ENCODE measurements at regions not wholly inside any gene's neighbourhood (a gene's known extent, or its start where the extent isn't known, plus 50 kb on each side); places are given as distances from the start of the nearest gene placed in this dataset.

DNA sequence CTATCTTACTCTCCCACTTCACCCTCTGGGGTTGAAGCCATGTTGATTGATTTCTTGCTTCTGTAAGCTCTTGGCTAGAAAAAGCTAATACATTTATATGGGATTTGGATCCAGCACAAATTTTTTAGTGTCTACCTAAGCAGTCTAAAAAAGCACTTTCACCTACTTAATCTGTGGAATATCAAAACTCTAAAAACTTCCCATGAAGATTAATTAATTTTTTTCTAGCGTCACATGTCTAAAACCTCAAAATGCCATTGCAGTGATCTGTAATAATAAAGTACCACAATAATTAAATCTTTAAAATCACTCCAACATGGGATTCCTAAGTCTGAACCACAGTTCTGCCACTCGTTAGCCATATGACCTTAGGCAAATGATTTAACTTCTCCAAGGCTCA is 180.1 kb downstream of the EN1 start:
- POLR2A ChIA-PET = no interaction called here
- ATAC-seq (no peak), DNase-seq (ENCODE audit: low spot score) (no peak)
- Mint-ChIP-seq H3K4me3 (no peak overlapping the region), H3K4me1 (peaks cover 2% of the 10 kb centered on the region; the same call in 1 of the 2 replicates), H3K27ac (no peak overlapping the region), H3K36me3 (no peaks in the 10 kb centered on the region), H3K9me3 (no peaks in the 10 kb centered on the region), H3K27me3 (ENCODE audit: low read depth) (no peaks in the 10 kb centered on the region; the same call in 1 of the 2 replicates)
- TF ChIP-seq EMX1 (CRISPR knock-in tag; IDR thresholded peaks at IDR 0.05) = no peak
- TF ChIP-seq, protein P1, sequence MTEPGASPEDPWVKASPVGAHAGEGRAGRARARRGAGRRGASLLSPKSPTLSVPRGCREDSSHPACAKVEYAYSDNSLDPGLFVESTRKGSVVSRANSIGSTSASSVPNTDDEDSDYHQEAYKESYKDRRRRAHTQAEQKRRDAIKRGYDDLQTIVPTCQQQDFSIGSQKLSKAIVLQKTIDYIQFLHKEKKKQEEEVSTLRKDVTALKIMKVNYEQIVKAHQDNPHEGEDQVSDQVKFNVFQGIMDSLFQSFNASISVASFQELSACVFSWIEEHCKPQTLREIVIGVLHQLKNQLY (CRISPR knock-in tag; IDR thresholded peaks at IDR 0.05) = no peak
- TF ChIP-seq TEAD1 (CRISPR knock-in tag; IDR thresholded peaks at IDR 0.05) = no peak
- no peak for TF ChIP-seq FOXJ3 (CRISPR knock-in tag; IDR thresholded peaks at IDR 0.05; ENCODE audit: borderline replicate concordance)
- no peak for TF ChIP-seq CREM (CRISPR knock-in tag; IDR thresholded peaks at IDR 0.05)
- TF ChIP-seq CREB1 (CRISPR knock-in tag; IDR thresholded peaks at IDR 0.05) = no peak
- CTCF ChIA-PET = no interaction called here

DNA sequence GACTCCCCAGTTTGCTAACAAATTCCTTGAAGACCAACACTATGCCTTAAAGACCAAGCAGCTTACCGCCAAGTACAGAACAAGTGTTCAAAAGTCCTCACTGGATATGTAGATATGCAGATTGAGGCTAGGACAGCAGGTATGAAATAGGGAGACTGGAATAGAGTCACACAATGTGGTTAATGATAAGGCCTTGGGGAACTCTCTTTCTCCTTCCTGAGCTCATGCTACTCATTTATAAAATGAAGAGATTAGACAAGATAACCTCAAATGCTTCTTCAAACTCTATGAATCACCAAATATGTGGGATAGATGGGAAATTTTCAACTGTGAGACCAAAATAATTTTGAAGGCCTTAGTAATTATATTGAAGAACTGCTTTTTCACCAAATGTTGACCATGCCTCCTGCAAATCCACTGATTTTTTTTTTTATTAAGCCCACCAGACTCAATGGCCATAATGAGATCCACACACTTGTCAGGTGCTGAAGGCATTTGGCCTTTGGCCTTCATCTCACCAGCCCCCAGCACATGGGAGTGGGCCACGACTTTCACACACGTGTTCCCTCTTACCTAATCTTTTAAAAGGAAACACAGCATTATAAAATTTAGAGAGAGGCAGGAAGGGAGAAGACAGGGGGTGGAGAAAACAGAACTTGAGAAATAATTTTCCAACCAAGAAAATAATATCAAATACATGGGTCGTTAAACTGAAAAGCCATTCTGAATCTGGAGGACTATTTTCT is 181.5 kb downstream of the EN1 start:
- ATAC-seq = no peak
- Mint-ChIP-seq H3K4me1 (peaks cover 8% of the 10 kb centered on the region), H3K9me3 (no peaks in the 10 kb centered on the region), H3K36me3 (no peaks in the 10 kb centered on the region), H3K27ac (no peak overlapping the region), H3K27me3 (ENCODE audit: low read depth) (no peaks in the 10 kb centered on the region; the same call in 1 of the 2 replicates), H3K4me3 (no peak overlapping the region)
- TF ChIP-seq NFATC4 (CRISPR knock-in tag; IDR thresholded peaks at IDR 0.05) (no peak), HMGA2 (CRISPR knock-in tag; IDR thresholded peaks at IDR 0.05) (no peak), TEAD1 (CRISPR knock-in tag; IDR thresholded peaks at IDR 0.05) (no peak), TCF7 (CRISPR knock-in tag; IDR thresholded peaks at IDR 0.05; ENCODE audit: low read depth) (no peak), ZNF121 (CRISPR knock-in tag; IDR thresholded peaks at IDR 0.05) (no peak), SMAD4 (CRISPR knock-in tag; IDR thresholded peaks at IDR 0.05) (no peak), ZNF416 (CRISPR knock-in tag; IDR thresholded peaks at IDR 0.05) (no peak), ZNF138 (CRISPR knock-in tag; conservative IDR thresholded peaks at IDR 0.05) (no peak), FOXP1 (CRISPR knock-in tag; IDR thresholded peaks at IDR 0.05; ENCODE audit: borderline replicate concordance) (no peak), RELA (CRISPR knock-in tag; IDR thresholded peaks at IDR 0.05; ENCODE audit: borderline replicate concordance) (no peak)
- TF ChIP-seq, protein P2, sequence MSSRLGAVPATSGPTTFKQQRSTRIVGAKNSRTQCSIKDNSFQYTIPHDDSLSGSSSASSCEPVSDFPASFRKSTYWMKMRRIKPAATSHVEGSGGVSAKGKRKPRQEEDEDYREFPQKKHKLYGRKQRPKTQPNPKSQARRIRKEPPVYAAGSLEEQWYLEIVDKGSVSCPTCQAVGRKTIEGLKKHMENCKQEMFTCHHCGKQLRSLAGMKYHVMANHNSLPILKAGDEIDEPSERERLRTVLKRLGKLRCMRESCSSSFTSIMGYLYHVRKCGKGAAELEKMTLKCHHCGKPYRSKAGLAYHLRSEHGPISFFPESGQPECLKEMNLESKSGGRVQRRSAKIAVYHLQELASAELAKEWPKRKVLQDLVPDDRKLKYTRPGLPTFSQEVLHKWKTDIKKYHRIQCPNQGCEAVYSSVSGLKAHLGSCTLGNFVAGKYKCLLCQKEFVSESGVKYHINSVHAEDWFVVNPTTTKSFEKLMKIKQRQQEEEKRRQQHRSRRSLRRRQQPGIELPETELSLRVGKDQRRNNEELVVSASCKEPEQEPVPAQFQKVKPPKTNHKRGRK (CRISPR knock-in tag; IDR thresholded peaks at IDR 0.05; ENCODE audit: borderline replicate concordance) = no peak
- TF ChIP-seq, protein P3, sequence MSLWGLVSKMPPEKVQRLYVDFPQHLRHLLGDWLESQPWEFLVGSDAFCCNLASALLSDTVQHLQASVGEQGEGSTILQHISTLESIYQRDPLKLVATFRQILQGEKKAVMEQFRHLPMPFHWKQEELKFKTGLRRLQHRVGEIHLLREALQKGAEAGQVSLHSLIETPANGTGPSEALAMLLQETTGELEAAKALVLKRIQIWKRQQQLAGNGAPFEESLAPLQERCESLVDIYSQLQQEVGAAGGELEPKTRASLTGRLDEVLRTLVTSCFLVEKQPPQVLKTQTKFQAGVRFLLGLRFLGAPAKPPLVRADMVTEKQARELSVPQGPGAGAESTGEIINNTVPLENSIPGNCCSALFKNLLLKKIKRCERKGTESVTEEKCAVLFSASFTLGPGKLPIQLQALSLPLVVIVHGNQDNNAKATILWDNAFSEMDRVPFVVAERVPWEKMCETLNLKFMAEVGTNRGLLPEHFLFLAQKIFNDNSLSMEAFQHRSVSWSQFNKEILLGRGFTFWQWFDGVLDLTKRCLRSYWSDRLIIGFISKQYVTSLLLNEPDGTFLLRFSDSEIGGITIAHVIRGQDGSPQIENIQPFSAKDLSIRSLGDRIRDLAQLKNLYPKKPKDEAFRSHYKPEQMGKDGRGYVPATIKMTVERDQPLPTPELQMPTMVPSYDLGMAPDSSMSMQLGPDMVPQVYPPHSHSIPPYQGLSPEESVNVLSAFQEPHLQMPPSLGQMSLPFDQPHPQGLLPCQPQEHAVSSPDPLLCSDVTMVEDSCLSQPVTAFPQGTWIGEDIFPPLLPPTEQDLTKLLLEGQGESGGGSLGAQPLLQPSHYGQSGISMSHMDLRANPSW (CRISPR knock-in tag; conservative IDR thresholded peaks at IDR 0.05; ENCODE audit: low read depth) = no peak
- TF ChIP-seq, protein P4, sequence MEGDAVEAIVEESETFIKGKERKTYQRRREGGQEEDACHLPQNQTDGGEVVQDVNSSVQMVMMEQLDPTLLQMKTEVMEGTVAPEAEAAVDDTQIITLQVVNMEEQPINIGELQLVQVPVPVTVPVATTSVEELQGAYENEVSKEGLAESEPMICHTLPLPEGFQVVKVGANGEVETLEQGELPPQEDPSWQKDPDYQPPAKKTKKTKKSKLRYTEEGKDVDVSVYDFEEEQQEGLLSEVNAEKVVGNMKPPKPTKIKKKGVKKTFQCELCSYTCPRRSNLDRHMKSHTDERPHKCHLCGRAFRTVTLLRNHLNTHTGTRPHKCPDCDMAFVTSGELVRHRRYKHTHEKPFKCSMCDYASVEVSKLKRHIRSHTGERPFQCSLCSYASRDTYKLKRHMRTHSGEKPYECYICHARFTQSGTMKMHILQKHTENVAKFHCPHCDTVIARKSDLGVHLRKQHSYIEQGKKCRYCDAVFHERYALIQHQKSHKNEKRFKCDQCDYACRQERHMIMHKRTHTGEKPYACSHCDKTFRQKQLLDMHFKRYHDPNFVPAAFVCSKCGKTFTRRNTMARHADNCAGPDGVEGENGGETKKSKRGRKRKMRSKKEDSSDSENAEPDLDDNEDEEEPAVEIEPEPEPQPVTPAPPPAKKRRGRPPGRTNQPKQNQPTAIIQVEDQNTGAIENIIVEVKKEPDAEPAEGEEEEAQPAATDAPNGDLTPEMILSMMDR (IDR thresholded peaks at IDR 0.05) = no peak
- TF ChIP-seq, protein P5, sequence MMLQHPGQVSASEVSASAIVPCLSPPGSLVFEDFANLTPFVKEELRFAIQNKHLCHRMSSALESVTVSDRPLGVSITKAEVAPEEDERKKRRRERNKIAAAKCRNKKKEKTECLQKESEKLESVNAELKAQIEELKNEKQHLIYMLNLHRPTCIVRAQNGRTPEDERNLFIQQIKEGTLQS (CRISPR knock-in tag; conservative IDR thresholded peaks at IDR 0.05) = no peak
- TF ChIP-seq, protein P6, sequence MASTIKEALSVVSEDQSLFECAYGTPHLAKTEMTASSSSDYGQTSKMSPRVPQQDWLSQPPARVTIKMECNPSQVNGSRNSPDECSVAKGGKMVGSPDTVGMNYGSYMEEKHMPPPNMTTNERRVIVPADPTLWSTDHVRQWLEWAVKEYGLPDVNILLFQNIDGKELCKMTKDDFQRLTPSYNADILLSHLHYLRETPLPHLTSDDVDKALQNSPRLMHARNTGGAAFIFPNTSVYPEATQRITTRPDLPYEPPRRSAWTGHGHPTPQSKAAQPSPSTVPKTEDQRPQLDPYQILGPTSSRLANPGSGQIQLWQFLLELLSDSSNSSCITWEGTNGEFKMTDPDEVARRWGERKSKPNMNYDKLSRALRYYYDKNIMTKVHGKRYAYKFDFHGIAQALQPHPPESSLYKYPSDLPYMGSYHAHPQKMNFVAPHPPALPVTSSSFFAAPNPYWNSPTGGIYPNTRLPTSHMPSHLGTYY (CRISPR knock-in tag; IDR thresholded peaks at IDR 0.05) = no peak
- ChIA-PET CTCF (no interaction called here), POLR2A (no interaction called here)
- DNase-seq (ENCODE audit: low spot score) = no peak

Data from WTC11 (cell line).